Right lobe of liver (tissue), 4 donors: ENCODE measurements at regions not wholly inside any gene's neighbourhood (a gene's known extent, or its start where the extent isn't known, plus 50 kb on each side); places are given as distances from the start of the nearest gene placed in this dataset.

Experiments
- CTCF ChIP-seq, 4 donors: fragments of 200-600 bp in 3 of 4; fragments of 450-650 bp in 1 of 4; IDR thresholded peaks; one replicate each; pipeline versions ENCODE4 v1.5.1 to v1.8.0; 2016 to 2022; ENCODE audit warnings: antibody characterized with exemption in 4 of 4, mild to moderate bottlenecking in 2 of 4
- POLR2A ChIP-seq: fragments of 450-650 bp; IDR thresholded peaks from one replicate; pipeline ENCODE4 v1.6.1; 2017; ENCODE audit warnings: antibody characterized with exemption, mild to moderate bottlenecking
- donor health status: DM: no; HTN: no; CAD: no.
- donor health status: DM: no; HTN: no; CAD: no.
- donor health status: DM: no; HTN: yes; CAD: no.

DNA sequence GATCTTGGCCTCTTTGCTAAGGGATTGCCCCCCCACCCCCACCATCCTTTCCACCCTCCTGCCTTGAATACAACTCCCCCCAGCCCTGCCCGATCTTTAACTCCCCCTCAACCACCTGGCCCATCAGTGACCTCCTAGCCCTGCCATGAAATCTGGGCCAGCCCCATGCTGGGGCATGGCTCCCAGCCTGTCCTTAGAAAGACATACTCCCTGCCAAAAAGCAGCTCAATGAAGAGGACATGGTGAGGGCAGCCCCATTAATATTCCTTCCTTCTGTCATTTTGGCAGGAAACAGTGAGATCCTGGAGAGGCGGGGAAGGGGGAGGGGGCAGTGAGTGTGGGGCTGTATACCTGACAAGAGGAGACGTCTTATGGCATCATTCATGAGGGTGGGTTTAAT is 66.8 kb upstream of the DISP3 start:
- no peak for TF ChIP-seq POLR2A
- no peak for TF ChIP-seq CTCF (IDR thresholded peaks at IDR 0.05)
